HFFc6 (cell line): ENCODE measurements at regions not wholly inside any gene's neighbourhood (a gene's known extent, or its start where the extent isn't known, plus 50 kb on each side); places are given as distances from the start of the nearest gene placed in this dataset.

Experiments used
- DNase-seq: peaks from one replicate; pipeline ENCODE4 v3.0.0-alpha.2; 2018
- H3K27ac Mint-ChIP-seq: 2 replicates; pipeline ENCODE4 v1.8.0; 2020; ENCODE audit warnings: mild to moderate bottlenecking, mixed read lengths
- H3K27me3 Mint-ChIP-seq: 2 replicates; pipeline ENCODE4 v1.8.0; 2021; ENCODE audit warnings: mild to moderate bottlenecking, moderate library complexity, mixed read lengths; ENCODE audit not compliant: insufficient read depth
- H3K36me3 Mint-ChIP-seq: 2 replicates; pipeline ENCODE4 v1.8.0; 2021; ENCODE audit warnings: low read depth, mixed read lengths
- H3K4me1 Mint-ChIP-seq: 2 replicates; pipeline ENCODE4 v1.8.0; 2020; ENCODE audit warnings: low read depth, mixed read lengths
- H3K4me3 Mint-ChIP-seq: 2 replicates; pipeline ENCODE4 v1.8.0; 2020; ENCODE audit warnings: mild to moderate bottlenecking, moderate library complexity, mixed read lengths
- H3K9me3 Mint-ChIP-seq: 2 replicates; pipeline ENCODE4 v1.8.0; 2020; ENCODE audit warnings: mild to moderate bottlenecking, mixed read lengths
- TF ChIP-seq, protein P1 (sequence below): fragments of 200-600 bp; sonication (generic); IDR thresholded peaks from 2 replicates; pipeline ENCODE4 v1.5.0; 2021; ENCODE audit warnings: antibody characterized with exemption, mild to moderate bottlenecking

DNA sequence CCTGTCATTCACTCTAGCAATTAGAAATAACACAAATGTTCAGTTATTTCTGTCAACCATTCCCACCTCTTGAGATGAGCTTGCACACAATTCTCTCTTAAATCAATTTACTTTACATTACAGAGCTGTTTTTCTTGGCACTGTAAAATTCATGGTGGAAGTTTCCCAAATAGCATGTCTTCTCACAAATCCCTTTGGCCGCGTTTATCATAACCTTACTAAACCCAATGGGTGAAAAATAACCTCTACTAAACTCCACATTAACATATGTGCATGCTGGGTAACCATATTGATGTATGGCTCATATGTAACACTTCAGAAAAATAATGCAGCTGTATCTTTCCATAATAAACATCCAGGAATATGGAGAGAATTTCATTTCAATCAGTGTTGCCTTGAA lies 75.5 kb upstream of the SULT1C3 start:
- no peaks in the 10 kb centered on the region for H3K9me3 Mint-ChIP-seq
- H3K27me3 Mint-ChIP-seq = no peaks in the 10 kb centered on the region
- DNase-seq = no peak
- H3K36me3 Mint-ChIP-seq = no peaks in the 10 kb centered on the region
- H3K4me1 Mint-ChIP-seq = no peaks in the 10 kb centered on the region
- TF ChIP-seq, protein P1, sequence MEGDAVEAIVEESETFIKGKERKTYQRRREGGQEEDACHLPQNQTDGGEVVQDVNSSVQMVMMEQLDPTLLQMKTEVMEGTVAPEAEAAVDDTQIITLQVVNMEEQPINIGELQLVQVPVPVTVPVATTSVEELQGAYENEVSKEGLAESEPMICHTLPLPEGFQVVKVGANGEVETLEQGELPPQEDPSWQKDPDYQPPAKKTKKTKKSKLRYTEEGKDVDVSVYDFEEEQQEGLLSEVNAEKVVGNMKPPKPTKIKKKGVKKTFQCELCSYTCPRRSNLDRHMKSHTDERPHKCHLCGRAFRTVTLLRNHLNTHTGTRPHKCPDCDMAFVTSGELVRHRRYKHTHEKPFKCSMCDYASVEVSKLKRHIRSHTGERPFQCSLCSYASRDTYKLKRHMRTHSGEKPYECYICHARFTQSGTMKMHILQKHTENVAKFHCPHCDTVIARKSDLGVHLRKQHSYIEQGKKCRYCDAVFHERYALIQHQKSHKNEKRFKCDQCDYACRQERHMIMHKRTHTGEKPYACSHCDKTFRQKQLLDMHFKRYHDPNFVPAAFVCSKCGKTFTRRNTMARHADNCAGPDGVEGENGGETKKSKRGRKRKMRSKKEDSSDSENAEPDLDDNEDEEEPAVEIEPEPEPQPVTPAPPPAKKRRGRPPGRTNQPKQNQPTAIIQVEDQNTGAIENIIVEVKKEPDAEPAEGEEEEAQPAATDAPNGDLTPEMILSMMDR = no peak
- no peak overlapping the region for H3K27ac Mint-ChIP-seq
- no peak overlapping the region for H3K4me3 Mint-ChIP-seq

DNA sequence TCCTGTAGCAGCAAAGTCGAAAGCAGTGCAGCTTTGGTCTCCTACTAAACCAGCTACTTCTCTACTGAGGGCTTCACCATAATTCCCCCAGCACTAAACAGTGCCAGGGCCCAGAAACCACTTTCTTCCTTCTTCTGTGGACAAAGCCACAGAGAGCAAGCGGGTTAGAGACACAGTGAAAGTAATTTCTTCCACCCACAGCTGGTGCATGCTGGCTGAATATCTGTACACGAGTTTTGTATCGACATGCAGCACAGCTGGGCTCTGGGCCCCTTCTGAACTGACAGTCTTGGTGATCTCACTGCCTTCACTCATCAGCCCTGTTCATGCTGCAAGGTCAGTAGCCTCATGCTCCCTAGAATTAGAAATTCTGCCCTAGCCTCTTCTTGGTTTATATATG lies 74.0 kb upstream of the SULT1C3 start:
- H3K27ac Mint-ChIP-seq = no peak overlapping the region
- no peaks in the 10 kb centered on the region for H3K9me3 Mint-ChIP-seq
- H3K4me3 Mint-ChIP-seq = no peak overlapping the region
- no peaks in the 10 kb centered on the region for H3K4me1 Mint-ChIP-seq
- TF ChIP-seq, protein P1 = no peak
- no peak for DNase-seq
- H3K27me3 Mint-ChIP-seq = no peaks in the 10 kb centered on the region
- no peaks in the 10 kb centered on the region for H3K36me3 Mint-ChIP-seq

DNA sequence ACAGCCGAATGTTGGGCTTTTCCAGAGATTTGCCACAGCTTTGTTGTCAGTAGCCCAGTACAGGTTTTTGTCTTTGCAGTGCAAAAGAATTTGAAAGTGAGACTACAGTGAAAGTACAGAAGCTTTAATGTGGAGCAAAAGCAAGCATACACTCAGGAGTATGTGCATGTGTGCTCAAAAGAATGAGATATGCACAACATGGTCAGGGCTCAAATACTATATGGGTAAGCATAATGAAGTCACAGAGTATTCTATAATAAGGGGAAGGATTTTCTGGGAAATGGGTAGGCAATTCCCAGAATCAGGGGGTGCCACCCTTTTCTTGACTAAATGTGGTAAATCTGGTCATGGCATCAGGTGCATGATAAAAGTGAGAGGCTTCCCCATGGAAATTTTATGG lies 72.1 kb upstream of the SULT1C3 start:
- TF ChIP-seq, protein P1 = no peak
- Mint-ChIP-seq H3K4me1 (no peaks in the 10 kb centered on the region), H3K27ac (no peak overlapping the region), H3K9me3 (no peaks in the 10 kb centered on the region), H3K27me3 (no peaks in the 10 kb centered on the region), H3K36me3 (no peaks in the 10 kb centered on the region), H3K4me3 (no peak overlapping the region)
- DNase-seq = no peak

DNA sequence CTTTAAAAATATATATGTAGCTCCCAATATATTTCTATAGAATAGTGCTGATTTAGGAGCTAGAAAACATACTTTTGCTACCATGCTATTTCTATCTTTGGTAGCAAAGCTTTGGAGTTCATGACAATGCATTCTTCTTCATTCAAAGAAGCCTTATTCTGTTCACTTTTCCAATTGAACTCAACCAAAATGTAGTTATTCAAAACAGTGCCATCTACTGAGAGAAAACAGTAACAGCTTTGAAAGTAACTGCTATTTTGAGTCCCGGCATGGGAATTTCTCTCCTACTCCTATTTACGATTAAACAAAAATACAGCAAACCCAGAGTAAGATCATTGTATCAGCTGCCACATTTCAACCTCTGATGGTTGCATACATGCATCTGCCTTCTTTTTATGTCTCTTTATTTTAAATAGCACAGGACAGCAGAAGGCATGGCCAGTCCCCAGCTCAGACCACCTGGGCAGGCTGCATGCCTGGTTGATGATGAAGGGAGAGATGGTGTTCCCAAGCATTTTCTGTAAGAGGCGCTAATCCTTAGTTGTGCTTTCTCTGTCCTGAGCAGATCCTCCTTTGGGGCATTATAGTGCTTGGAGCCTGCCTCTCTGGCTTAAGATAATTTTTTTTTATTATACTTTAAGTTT lies 69.7 kb upstream of the SULT1C3 start:
- TF ChIP-seq, protein P1 = peak; percentile 75
- Mint-ChIP-seq H3K9me3 (no peaks in the 10 kb centered on the region), H3K4me3 (no peak overlapping the region), H3K27ac (no peak overlapping the region), H3K36me3 (no peaks in the 10 kb centered on the region), H3K4me1 (no peaks in the 10 kb centered on the region), H3K27me3 (no peaks in the 10 kb centered on the region)
- peak; percentile 32 for DNase-seq

GRCh38 chr2:108171657-108172056 lies 68.1 kb upstream of the SULT1C3 start:
- H3K9me3 Mint-ChIP-seq = no peaks in the 10 kb centered on the region
- TF ChIP-seq, protein P1 = no peak
- no peak overlapping the region for H3K27ac Mint-ChIP-seq
- no peaks in the 10 kb centered on the region for H3K4me1 Mint-ChIP-seq
- H3K4me3 Mint-ChIP-seq = no peak overlapping the region
- H3K36me3 Mint-ChIP-seq = no peaks in the 10 kb centered on the region
- no peak for DNase-seq
- no peaks in the 10 kb centered on the region for H3K27me3 Mint-ChIP-seq

GRCh38 chr2:108182489-108182888 lies 57.3 kb upstream of the SULT1C3 start:
- Mint-ChIP-seq H3K9me3 (no peaks in the 10 kb centered on the region), H3K36me3 (no peaks in the 10 kb centered on the region), H3K27me3 (peaks cover 5% of the 10 kb centered on the region; the same call in 1 of the 2 replicates), H3K4me3 (no peak overlapping the region), H3K4me1 (no peaks in the 10 kb centered on the region), H3K27ac (no peak overlapping the region)
- TF ChIP-seq, protein P1 = peak; percentile 60; the same call in 1 of the 2 replicates
- peak; percentile 20 for DNase-seq
